Liver (tissue), 2 donors: ENCODE measurements at regions not wholly inside any gene's neighbourhood (a gene's known extent, or its start where the extent isn't known, plus 50 kb on each side); places are given as distances from the start of the nearest gene placed in this dataset.

ENCODE experiments used
- JUND ChIP-seq, 2 donors: IDR thresholded peaks; 2 replicates each; pipeline ENCODE4 v1.6.1; 2016; ENCODE audit warnings: antibody characterized with exemption in 2 of 2
- RAD21 ChIP-seq, 2 donors: IDR thresholded peaks; 2 replicates each; pipeline ENCODE4 v1.6.1; 2016; ENCODE audit warnings: antibody characterized with exemption in 2 of 2, mild to moderate bottlenecking in 2 of 2
- TF ChIP-seq, protein P1 (sequence below): IDR thresholded peaks from 2 replicates; pipeline ENCODE4 v1.6.1; 2016; ENCODE audit warnings: antibody characterized with exemption, mild to moderate bottlenecking
- donor health status: healthy.

GRCh38 chr15:70165716-70166284 is 68.1 kb upstream of the TLE3 start:
- TF ChIP-seq RAD21 (IDR thresholded peaks at IDR 0.05): peak; percentile 47 to 52
- TF ChIP-seq, protein P1, sequence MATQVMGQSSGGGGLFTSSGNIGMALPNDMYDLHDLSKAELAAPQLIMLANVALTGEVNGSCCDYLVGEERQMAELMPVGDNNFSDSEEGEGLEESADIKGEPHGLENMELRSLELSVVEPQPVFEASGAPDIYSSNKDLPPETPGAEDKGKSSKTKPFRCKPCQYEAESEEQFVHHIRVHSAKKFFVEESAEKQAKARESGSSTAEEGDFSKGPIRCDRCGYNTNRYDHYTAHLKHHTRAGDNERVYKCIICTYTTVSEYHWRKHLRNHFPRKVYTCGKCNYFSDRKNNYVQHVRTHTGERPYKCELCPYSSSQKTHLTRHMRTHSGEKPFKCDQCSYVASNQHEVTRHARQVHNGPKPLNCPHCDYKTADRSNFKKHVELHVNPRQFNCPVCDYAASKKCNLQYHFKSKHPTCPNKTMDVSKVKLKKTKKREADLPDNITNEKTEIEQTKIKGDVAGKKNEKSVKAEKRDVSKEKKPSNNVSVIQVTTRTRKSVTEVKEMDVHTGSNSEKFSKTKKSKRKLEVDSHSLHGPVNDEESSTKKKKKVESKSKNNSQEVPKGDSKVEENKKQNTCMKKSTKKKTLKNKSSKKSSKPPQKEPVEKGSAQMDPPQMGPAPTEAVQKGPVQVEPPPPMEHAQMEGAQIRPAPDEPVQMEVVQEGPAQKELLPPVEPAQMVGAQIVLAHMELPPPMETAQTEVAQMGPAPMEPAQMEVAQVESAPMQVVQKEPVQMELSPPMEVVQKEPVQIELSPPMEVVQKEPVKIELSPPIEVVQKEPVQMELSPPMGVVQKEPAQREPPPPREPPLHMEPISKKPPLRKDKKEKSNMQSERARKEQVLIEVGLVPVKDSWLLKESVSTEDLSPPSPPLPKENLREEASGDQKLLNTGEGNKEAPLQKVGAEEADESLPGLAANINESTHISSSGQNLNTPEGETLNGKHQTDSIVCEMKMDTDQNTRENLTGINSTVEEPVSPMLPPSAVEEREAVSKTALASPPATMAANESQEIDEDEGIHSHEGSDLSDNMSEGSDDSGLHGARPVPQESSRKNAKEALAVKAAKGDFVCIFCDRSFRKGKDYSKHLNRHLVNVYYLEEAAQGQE: peak; percentile 20
- TF ChIP-seq JUND (IDR thresholded peaks at IDR 0.05): peak in 1 of 2 donors; percentile 16
